ENCODE measurements at regions not wholly inside any gene's neighbourhood (a gene's known extent, or its start where the extent isn't known, plus 50 kb on each side); places are given as distances from the start of the nearest gene placed in this dataset.
"Not testable (repeated sequence)": the region's sequence is repeated elsewhere in the genome, so short reads cannot be mapped to it uniquely, and the experiment has no call there.

GRCh38 chr6:11845664-11846577 is 67.3 kb upstream of the ADTRP start:
- no peak for DNase-seq

DNA sequence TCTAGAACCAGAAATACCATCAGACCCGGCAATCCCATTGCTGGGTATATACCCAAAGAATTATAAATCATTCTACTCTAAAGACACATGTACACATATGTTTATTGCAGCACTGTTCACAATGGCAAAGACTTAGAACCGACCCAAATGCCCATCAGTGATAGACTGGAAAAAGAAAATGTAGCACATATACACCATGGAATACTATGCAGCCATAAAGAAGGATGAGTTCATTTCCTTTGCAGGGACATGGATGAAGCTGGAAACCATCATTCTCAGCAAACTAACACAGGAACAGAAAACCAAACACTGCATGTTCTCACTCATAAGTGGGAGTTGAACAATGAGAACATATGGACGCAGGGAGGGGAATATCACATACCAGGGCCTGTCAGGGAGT is 64.2 kb upstream of the ADTRP start:
- not testable (repeated sequence) for DNase-seq

DNA sequence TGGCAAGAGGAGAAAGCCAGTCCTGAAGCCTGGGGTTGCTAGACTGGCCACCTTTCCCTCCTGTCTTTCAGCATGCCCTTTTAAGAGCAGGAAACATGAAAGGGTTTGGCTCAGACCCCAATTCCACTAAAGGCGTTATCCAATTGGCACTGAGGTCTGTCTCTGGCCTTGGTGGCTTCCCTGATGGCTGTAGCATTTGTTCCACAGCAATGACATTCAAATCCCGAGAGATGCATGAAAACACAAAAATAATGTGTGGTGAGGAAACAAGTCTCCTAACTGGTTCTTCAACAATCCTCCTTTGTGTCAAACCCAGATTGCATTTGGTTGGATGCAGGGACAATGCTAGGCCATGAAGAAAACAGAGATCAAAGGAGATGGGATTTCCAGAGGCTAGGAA is 56.5 kb upstream of the ADTRP start:
- no peak for DNase-seq

GRCh38 chr6:11833626-11834592 is 55.3 kb upstream of the ADTRP start:
- no peak for DNase-seq

DNA sequence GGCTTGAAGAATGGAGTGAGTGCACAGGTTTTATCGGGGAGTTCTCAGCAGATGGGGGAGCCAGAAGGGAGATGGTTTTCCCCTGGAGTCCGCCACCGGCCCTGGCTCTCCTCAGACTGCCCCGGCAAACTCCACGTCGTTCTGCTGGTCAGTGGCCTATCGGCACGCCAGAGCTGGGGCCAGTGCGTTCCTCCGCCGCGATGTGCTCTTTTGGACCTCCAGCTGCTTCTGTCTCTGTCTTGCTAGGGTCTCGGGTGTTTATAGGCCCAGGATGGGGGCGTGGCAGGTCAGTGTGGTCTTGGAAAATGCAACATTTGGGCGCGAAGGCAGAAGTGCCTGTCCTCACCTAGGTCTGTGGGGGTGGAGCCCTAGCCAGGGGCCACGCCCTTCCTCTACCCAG is 53.0 kb upstream of the ADTRP start:
- no peak for DNase-seq

- no peak for DNase-seq
Measured at GRCh38 chr6:11830520-11830919, 51.9 kb upstream of the ADTRP start.

DNA sequence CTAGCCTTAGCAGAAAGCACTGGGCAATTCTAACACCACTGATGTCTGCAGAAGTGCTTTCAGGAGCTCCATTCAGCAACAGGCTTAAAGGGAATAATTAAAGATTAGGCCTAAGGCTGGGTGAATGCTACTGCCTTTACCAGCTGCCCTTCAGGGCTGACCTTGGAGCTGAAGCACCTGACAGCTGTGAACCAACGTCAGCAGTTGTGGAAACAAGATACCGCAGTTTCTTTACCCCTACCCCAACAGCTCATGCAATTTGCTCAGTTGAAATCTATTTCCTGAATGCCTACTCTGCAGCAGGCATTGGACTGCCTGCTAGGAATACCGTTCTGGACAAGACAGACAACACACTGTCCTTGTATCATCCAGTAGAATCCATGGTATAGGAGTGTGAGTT is 51.5 kb upstream of the ADTRP start:
- no peak for DNase-seq

DNA sequence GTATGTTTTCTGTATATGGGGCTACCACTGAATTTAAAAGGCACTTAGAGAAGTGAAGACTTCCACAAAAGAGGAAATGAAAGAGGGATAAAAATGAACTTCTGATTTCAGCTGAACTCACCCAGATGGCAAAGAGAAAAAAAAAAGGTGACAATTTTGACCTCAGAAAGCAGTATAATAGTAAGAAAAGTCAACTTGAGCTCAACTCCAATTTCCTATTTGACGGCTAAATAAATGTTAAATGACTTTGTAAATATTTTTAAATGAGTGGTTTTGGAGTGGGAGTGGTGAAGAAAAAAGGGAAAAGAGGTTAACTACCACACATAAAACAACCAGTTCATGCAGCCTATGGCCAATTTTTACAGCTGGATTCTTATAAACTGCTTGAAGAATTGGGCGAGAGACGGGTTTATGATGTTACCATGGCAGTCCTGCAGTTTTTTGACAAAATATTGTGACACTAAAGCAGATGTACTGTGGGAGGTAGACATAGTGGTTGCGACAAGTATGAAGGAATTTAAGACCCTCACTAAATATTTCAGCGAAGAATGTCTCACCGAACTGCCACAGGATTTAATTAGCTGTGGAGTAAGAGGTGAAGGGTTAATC is 49.8 kb upstream of the ADTRP start:
- DNase-seq, result no peak
